DMS53 treated with DMSO at 0.1 percent for 48 hours (cell line): ENCODE measurements at regions not wholly inside any gene's neighbourhood (a gene's known extent, or its start where the extent isn't known, plus 50 kb on each side); places are given as distances from the start of the nearest gene placed in this dataset.
"Not testable (repeated sequence)": the region's sequence is repeated elsewhere in the genome, so short reads cannot be mapped to it uniquely, and the experiment has no call there.

ENCODE experiments used
- DNase-seq: peaks from one replicate; lab custom pipeline; 2025; ENCODE audit not compliant: unreplicated experiment; lab: John Stamatoyannopoulos, UW

- DNase-seq: peak; percentile 12
These were observed 142.7 kb downstream of the SCG2 start for GRCh38 chr2:223459328-223459939.

- peak; percentile 55 for DNase-seq
These were observed 142.0 kb downstream of the SCG2 start for GRCh38 chr2:223460209-223460608.

- DNase-seq: no peak
These were observed 141.4 kb downstream of the SCG2 start for GRCh38 chr2:223460774-223461211.

- no peak for DNase-seq
These were observed 138.1 kb downstream of the SCG2 start for GRCh38 chr2:223464071-223464470.

GRCh38 chr2:223465793-223466192 lies 136.4 kb downstream of the SCG2 start:
- no peak for DNase-seq

GRCh38 chr2:223467196-223467595 lies 135.0 kb downstream of the SCG2 start:
- no peak for DNase-seq

- no peak for DNase-seq
These were observed 132.7 kb downstream of the SCG2 start for GRCh38 chr2:223469270-223470046.

- DNase-seq: no peak
These were observed 131.6 kb downstream of the SCG2 start for GRCh38 chr2:223470602-223471001.

- DNase-seq: no peak
These were observed 129.4 kb downstream of the SCG2 start for GRCh38 chr2:223472771-223473170.

GRCh38 chr2:223474893-223475292 lies 127.3 kb downstream of the SCG2 start:
- DNase-seq: no peak

GRCh38 chr2:223475901-223476300 lies 126.3 kb downstream of the SCG2 start:
- DNase-seq: no peak

GRCh38 chr2:223477318-223477717 lies 124.8 kb downstream of the SCG2 start:
- DNase-seq: no peak

- no peak for DNase-seq
These were observed 120.7 kb downstream of the SCG2 start for GRCh38 chr2:223481486-223481885.

- DNase-seq: no peak
These were observed 115.4 kb downstream of the SCG2 start for GRCh38 chr2:223486751-223487150.

GRCh38 chr2:223487214-223487846 lies 114.8 kb downstream of the SCG2 start:
- no peak for DNase-seq

GRCh38 chr2:223488814-223489213 lies 113.3 kb downstream of the SCG2 start:
- no peak for DNase-seq

- DNase-seq: no peak
These were observed 107.7 kb downstream of the SCG2 start for GRCh38 chr2:223494496-223494895.

- no peak for DNase-seq
These were observed 107.2 kb downstream of the SCG2 start for GRCh38 chr2:223494942-223495341.

GRCh38 chr2:223496853-223497252 lies 105.3 kb downstream of the SCG2 start:
- DNase-seq: not testable (repeated sequence)

GRCh38 chr2:223500709-223501108 lies 101.5 kb downstream of the SCG2 start:
- no peak for DNase-seq

GRCh38 chr2:223501641-223502040 lies 100.5 kb downstream of the SCG2 start:
- peak; percentile 73 for DNase-seq

GRCh38 chr2:223503746-223504145 lies 98.4 kb downstream of the SCG2 start:
- no peak for DNase-seq
